MM.1S (cell line): ENCODE measurements at regions not wholly inside any gene's neighbourhood (a gene's known extent, or its start where the extent isn't known, plus 50 kb on each side); places are given as distances from the start of the nearest gene placed in this dataset.

Source experiments
- DNase-seq: peaks from one replicate; pipeline ENCODE4 v3.0.0-alpha.2; 2015
- H2AFZ ChIP-seq: fragments of 300-600 bp; sonication (generic); 2 replicates; pipeline ENCODE4 v1.6.0; 2016; ENCODE audit warnings: antibody characterized with exemption, low read length
- H3F3A ChIP-seq: fragments of 300-600 bp; sonication (generic); 2 replicates; pipeline ENCODE4 v1.6.1; 2016; ENCODE audit warnings: mild to moderate bottlenecking, antibody characterized with exemption, low read length, moderate library complexity, mixed read lengths; ENCODE audit not compliant: insufficient read depth
- H3K27ac ChIP-seq: fragments of 300-600 bp; sonication (generic); 2 replicates; pipeline ENCODE4 v1.5.1; 2016; ENCODE audit warnings: mild to moderate bottlenecking, low read length
- H3K27me3 ChIP-seq: fragments of 300-600 bp; sonication (generic); replicated peaks from 2 replicates; pipeline ENCODE4 v1.6.0; 2016; ENCODE audit warnings: low read length; ENCODE audit not compliant: insufficient read depth
- H3K36me3 ChIP-seq: fragments of 300-600 bp; sonication (generic); replicated peaks from 2 replicates; pipeline ENCODE4 v1.6.1; 2016; ENCODE audit warnings: mild to moderate bottlenecking, low read length, mixed read lengths; ENCODE audit not compliant: insufficient read depth
- H3K4me1 ChIP-seq: fragments of 300-600 bp; sonication (generic); 2 replicates; pipeline ENCODE4 v1.6.1; 2016; ENCODE audit warnings: low read length, mixed read lengths
- H3K4me2 ChIP-seq: fragments of 300-600 bp; sonication (generic); 2 replicates; pipeline ENCODE4 v1.6.0; 2016; ENCODE audit warnings: low read depth, low read length
- H3K4me3 ChIP-seq: fragments of 300-600 bp; sonication (generic); 2 replicates; pipeline ENCODE4 v1.5.1; 2016; ENCODE audit warnings: low read length, mixed read lengths
- H3K79me2 ChIP-seq: fragments of 300-600 bp; sonication (generic); 2 replicates; pipeline ENCODE4 v1.6.1; 2016; ENCODE audit warnings: mixed run types, low read length, mixed read lengths
- H3K9ac ChIP-seq: fragments of 300-600 bp; sonication (generic); 2 replicates; pipeline ENCODE4 v1.6.1; 2016; ENCODE audit warnings: low read length, mixed read lengths
- H3K9me2 ChIP-seq: fragments of 300-600 bp; sonication (generic); replicated peaks from 2 replicates; pipeline ENCODE4 v1.6.1; 2016; ENCODE audit warnings: mild to moderate bottlenecking, low read length, mixed read lengths; ENCODE audit not compliant: insufficient read depth
- H3K9me3 ChIP-seq: fragments of 300-600 bp; sonication (generic); replicated peaks from 2 replicates; pipeline ENCODE4 v1.6.1; 2016; ENCODE audit warnings: mild to moderate bottlenecking, low read length, mixed read lengths; ENCODE audit not compliant: insufficient read depth
- H4K20me1 ChIP-seq: fragments of 300-600 bp; sonication (generic); 2 replicates; pipeline ENCODE4 v1.6.1; 2016; ENCODE audit warnings: mild to moderate bottlenecking, low read length, moderate library complexity, mixed read lengths; ENCODE audit not compliant: insufficient read depth
- EZH2 ChIP-seq: fragments of 300-600 bp; sonication (generic); optimal IDR thresholded peaks from 2 replicates; pipeline ENCODE3; 2017; ENCODE audit warnings: low read depth, mild to moderate bottlenecking, antibody characterized with exemption, low read length, mixed read lengths
- EZH2phosphoT487 ChIP-seq: fragments of 300-600 bp; sonication (generic); IDR thresholded peaks from 2 replicates; pipeline ENCODE4 v1.6.1; 2018; ENCODE audit warnings: antibody characterized with exemption, low read length
- TF ChIP-seq, protein P1 (sequence below): fragments of 300-600 bp; sonication (generic); IDR thresholded peaks from 2 replicates; pipeline ENCODE4 v1.5.1; 2016; ENCODE audit warnings: antibody characterized with exemption, low read length, mixed read lengths

DNA sequence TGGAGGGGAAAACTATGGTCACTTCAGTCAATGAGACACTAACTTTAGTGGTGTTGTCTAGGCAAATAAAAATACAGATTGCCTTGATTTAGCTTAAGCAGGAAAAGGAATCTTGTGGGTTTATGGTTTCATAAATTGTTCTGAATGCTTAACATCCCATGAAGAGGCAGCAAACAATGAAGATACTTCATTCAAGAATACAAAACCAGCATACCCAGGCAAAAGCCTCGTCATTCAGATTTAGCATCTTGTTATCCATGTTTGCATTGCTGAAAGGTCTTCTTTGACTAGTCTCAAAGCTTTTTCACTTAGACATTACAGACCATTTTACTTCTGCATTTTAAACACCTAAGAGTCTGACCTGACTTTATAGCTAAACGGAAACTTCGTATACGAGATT is 272.7 kb upstream of the FSHR start:
- Histone ChIP-seq H3K9ac (no peak overlapping the region), H3K27ac (no peak overlapping the region), H3K36me3 (no peaks in the 10 kb centered on the region), H3K9me3 (no peaks in the 10 kb centered on the region), H3K9me2 (no peaks in the 10 kb centered on the region), H3K4me1 (no peaks in the 10 kb centered on the region), H3K27me3 (no peaks in the 10 kb centered on the region), H3K79me2 (no peaks in the 10 kb centered on the region), H2AFZ (no peak overlapping the region), H3K4me2 (no peak overlapping the region), H3K4me3 (no peak overlapping the region), H3F3A (no peaks in the 10 kb centered on the region), H4K20me1 (no peaks in the 10 kb centered on the region)
- no peak for TF ChIP-seq EZH2phosphoT487
- TF ChIP-seq, protein P1, sequence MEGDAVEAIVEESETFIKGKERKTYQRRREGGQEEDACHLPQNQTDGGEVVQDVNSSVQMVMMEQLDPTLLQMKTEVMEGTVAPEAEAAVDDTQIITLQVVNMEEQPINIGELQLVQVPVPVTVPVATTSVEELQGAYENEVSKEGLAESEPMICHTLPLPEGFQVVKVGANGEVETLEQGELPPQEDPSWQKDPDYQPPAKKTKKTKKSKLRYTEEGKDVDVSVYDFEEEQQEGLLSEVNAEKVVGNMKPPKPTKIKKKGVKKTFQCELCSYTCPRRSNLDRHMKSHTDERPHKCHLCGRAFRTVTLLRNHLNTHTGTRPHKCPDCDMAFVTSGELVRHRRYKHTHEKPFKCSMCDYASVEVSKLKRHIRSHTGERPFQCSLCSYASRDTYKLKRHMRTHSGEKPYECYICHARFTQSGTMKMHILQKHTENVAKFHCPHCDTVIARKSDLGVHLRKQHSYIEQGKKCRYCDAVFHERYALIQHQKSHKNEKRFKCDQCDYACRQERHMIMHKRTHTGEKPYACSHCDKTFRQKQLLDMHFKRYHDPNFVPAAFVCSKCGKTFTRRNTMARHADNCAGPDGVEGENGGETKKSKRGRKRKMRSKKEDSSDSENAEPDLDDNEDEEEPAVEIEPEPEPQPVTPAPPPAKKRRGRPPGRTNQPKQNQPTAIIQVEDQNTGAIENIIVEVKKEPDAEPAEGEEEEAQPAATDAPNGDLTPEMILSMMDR = no peak
- DNase-seq = no peak

DNA sequence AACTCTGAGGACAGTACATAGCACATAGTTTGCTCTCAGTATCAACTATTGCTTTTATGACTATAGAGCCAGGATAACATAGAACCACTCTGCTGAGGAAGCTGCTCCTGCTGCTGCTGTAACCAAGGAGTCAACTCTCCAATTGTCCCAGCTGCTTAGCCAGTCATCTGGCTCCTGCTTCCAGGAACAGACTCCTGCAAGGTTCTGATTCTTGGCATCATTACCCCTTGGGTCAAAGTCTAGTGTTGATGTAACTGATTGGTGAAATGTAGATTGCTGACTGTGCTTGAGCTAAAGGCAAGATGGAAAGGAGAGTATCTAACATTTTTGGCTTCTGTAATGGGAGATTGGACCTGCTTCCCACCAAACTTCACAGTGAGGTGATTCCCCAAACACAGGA is 261.9 kb upstream of the FSHR start:
- TF ChIP-seq, protein P1 = no peak
- no peak for TF ChIP-seq EZH2phosphoT487
- TF ChIP-seq EZH2 = no peak
- H3K36me3 ChIP-seq = no peaks in the 10 kb centered on the region
- H2AFZ ChIP-seq = no peak overlapping the region
- no peaks in the 10 kb centered on the region for H3K9me3 ChIP-seq
- no peak overlapping the region for H3K9ac ChIP-seq
- no peak overlapping the region for H3K4me2 ChIP-seq
- no peaks in the 10 kb centered on the region for H3K27me3 ChIP-seq
- no peaks in the 10 kb centered on the region for H3K4me1 ChIP-seq
- no peak for DNase-seq
- no peak overlapping the region for H3K27ac ChIP-seq
- no peak overlapping the region for H3K4me3 ChIP-seq
- H3K9me2 ChIP-seq = no peaks in the 10 kb centered on the region
- no peaks in the 10 kb centered on the region for H3K79me2 ChIP-seq
- no peaks in the 10 kb centered on the region for H4K20me1 ChIP-seq
- H3F3A ChIP-seq = no peaks in the 10 kb centered on the region

DNA sequence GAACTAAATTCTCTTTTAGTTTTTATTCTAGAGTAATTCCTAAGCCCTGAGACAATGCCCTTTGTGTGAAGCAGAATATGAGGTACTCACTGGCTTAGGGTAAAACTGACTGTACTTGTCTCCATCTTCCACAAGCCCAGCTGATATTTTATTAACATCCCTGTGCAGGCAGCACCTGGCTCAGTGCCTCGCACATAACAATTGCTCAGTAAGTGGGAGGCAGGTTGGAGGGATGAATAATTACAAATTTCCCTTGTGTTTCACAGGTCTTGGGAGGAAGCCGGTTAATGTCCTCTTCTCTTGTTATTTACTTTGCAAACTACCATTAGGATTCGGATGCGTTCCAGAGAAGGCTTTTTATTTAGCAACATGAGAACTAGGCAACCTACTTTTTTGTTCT is 249.8 kb upstream of the FSHR start:
- H3K4me3 ChIP-seq = no peak overlapping the region
- H2AFZ ChIP-seq = no peak overlapping the region
- H3K9ac ChIP-seq = no peak overlapping the region
- DNase-seq = no peak
- no peak overlapping the region for H3K4me2 ChIP-seq
- H3K27ac ChIP-seq = no peak overlapping the region
- no peaks in the 10 kb centered on the region for H3K27me3 ChIP-seq
- TF ChIP-seq, protein P1 = no peak
- no peak for TF ChIP-seq EZH2
- TF ChIP-seq EZH2phosphoT487 = no peak
- H3K4me1 ChIP-seq = no peaks in the 10 kb centered on the region
- H3K9me3 ChIP-seq = no peaks in the 10 kb centered on the region
- no peaks in the 10 kb centered on the region for H3K36me3 ChIP-seq
- no peaks in the 10 kb centered on the region for H3K79me2 ChIP-seq
- no peaks in the 10 kb centered on the region for H4K20me1 ChIP-seq
- no peaks in the 10 kb centered on the region for H3F3A ChIP-seq
- no peaks in the 10 kb centered on the region for H3K9me2 ChIP-seq

DNA sequence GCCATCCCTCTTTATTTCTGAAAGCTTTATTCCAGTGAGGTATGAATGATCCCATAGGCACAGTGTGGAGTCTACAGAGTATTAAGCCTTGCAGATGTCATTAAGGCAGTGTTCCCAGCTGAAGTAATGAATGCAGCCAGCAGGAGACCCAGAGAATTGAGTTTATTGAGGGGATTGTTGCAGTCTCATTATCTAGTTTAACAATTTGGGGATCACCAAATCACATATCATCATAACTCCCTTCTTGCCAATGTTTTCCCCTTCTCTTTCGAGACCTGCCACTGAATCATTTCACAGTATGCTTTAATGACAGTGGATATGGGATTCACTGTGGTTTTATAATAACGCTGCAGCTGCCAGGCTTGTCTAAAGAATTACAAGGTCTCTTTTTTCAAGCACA is 249.3 kb upstream of the FSHR start:
- Histone ChIP-seq H3K4me3 (no peak overlapping the region), H3K9me2 (no peaks in the 10 kb centered on the region), H3K27me3 (no peaks in the 10 kb centered on the region), H3K4me1 (no peaks in the 10 kb centered on the region), H4K20me1 (no peaks in the 10 kb centered on the region), H3K4me2 (no peak overlapping the region), H2AFZ (no peak overlapping the region), H3K9me3 (no peaks in the 10 kb centered on the region), H3K36me3 (no peaks in the 10 kb centered on the region), H3F3A (no peaks in the 10 kb centered on the region), H3K27ac (no peak overlapping the region), H3K9ac (no peak overlapping the region), H3K79me2 (no peaks in the 10 kb centered on the region)
- no peak for DNase-seq
- TF ChIP-seq, protein P1 = no peak
